ENCODE measurements at regions not wholly inside any gene's neighbourhood (a gene's known extent, or its start where the extent isn't known, plus 50 kb on each side); places are given as distances from the start of the nearest gene placed in this dataset.
"Not testable (repeated sequence)": the region's sequence is repeated elsewhere in the genome, so short reads cannot be mapped to it uniquely, and the experiment has no call there.

- Mint-ChIP-seq H3K27me3 (ENCODE audit: low read depth) (no peaks in the 10 kb centered on the region), H3K4me1 (ENCODE audit: low read depth) (no peaks in the 10 kb centered on the region), H3K9me3 (no peaks in the 10 kb centered on the region), H3K36me3 (ENCODE audit: low read depth) (no peaks in the 10 kb centered on the region), H3K27ac (no peak overlapping the region), H3K4me3 (no peak overlapping the region)
- no peak for DNase-seq (ENCODE audit: low spot score)
Measured at GRCh38 chr2:219737270-219737691, 109.9 kb downstream of the SLC4A3 start.

GRCh38 chr2:219739066-219739465 lies 111.6 kb downstream of the SLC4A3 start:
- Mint-ChIP-seq H3K27me3 (ENCODE audit: low read depth) (no peaks in the 10 kb centered on the region), H3K9me3 (no peaks in the 10 kb centered on the region), H3K27ac (no peak overlapping the region), H3K4me1 (ENCODE audit: low read depth) (no peaks in the 10 kb centered on the region), H3K36me3 (ENCODE audit: low read depth) (no peaks in the 10 kb centered on the region), H3K4me3 (no peak overlapping the region)
- no peak for DNase-seq (ENCODE audit: low spot score)

GRCh38 chr2:219739866-219740440 lies 112.5 kb downstream of the SLC4A3 start:
- no peaks in the 10 kb centered on the region for H3K4me1 Mint-ChIP-seq (ENCODE audit: low read depth)
- H3K4me3 Mint-ChIP-seq = no peak overlapping the region

GRCh38 chr2:219743548-219743947 lies 116.1 kb downstream of the SLC4A3 start:
- H3K9me3 Mint-ChIP-seq = no peaks in the 10 kb centered on the region
- H3K27ac Mint-ChIP-seq = no peak overlapping the region
- H3K4me3 Mint-ChIP-seq = no peak overlapping the region
- H3K4me1 Mint-ChIP-seq (ENCODE audit: low read depth) = no peaks in the 10 kb centered on the region
- H3K27me3 Mint-ChIP-seq (ENCODE audit: low read depth) = no peaks in the 10 kb centered on the region
- no peak for DNase-seq (ENCODE audit: low spot score)
- no peaks in the 10 kb centered on the region for H3K36me3 Mint-ChIP-seq (ENCODE audit: low read depth)

More at GRCh38 chr2:219739866-219740440, 112.5 kb downstream of the SLC4A3 start:
- Mint-ChIP-seq H3K27me3 (ENCODE audit: low read depth) (no peaks in the 10 kb centered on the region), H3K9me3 (no peaks in the 10 kb centered on the region), H3K36me3 (ENCODE audit: low read depth) (no peaks in the 10 kb centered on the region), H3K27ac (no peak overlapping the region)
- DNase-seq (ENCODE audit: low spot score) = no peak

- Mint-ChIP-seq H3K4me3 (no peak overlapping the region), H3K27ac (no peak overlapping the region), H3K27me3 (ENCODE audit: low read depth) (no peaks in the 10 kb centered on the region), H3K9me3 (no peaks in the 10 kb centered on the region), H3K4me1 (ENCODE audit: low read depth) (no peaks in the 10 kb centered on the region), H3K36me3 (ENCODE audit: low read depth) (no peaks in the 10 kb centered on the region)
- DNase-seq (ENCODE audit: low spot score) = no peak
Measured at GRCh38 chr2:219744066-219744465, 116.6 kb downstream of the SLC4A3 start.

- no peak overlapping the region for H3K27ac Mint-ChIP-seq
- H3K4me3 Mint-ChIP-seq = no peak overlapping the region
- DNase-seq (ENCODE audit: low spot score) = no peak
- H3K9me3 Mint-ChIP-seq = no peaks in the 10 kb centered on the region
- no peaks in the 10 kb centered on the region for H3K4me1 Mint-ChIP-seq (ENCODE audit: low read depth)
- no peaks in the 10 kb centered on the region for H3K27me3 Mint-ChIP-seq (ENCODE audit: low read depth)
- no peaks in the 10 kb centered on the region for H3K36me3 Mint-ChIP-seq (ENCODE audit: low read depth)
Measured at GRCh38 chr2:219744600-219744999, 117.2 kb downstream of the SLC4A3 start.

GRCh38 chr2:219747637-219748036 lies 120.2 kb downstream of the SLC4A3 start:
- no peaks in the 10 kb centered on the region for H3K27me3 Mint-ChIP-seq (ENCODE audit: low read depth)
- no peak for DNase-seq (ENCODE audit: low spot score)
- H3K4me1 Mint-ChIP-seq (ENCODE audit: low read depth) = no peaks in the 10 kb centered on the region
- no peaks in the 10 kb centered on the region for H3K36me3 Mint-ChIP-seq (ENCODE audit: low read depth)
- H3K9me3 Mint-ChIP-seq = no peaks in the 10 kb centered on the region
- no peak overlapping the region for H3K4me3 Mint-ChIP-seq
- H3K27ac Mint-ChIP-seq = no peak overlapping the region

- no peaks in the 10 kb centered on the region for H3K9me3 Mint-ChIP-seq
Measured at GRCh38 chr2:219748671-219749570, 121.5 kb downstream of the SLC4A3 start.

GRCh38 chr2:219751121-219751520 lies 123.7 kb downstream of the SLC4A3 start:
- H3K4me1 Mint-ChIP-seq (ENCODE audit: low read depth); H3K9me3 Mint-ChIP-seq; H3K4me3 Mint-ChIP-seq; DNase-seq (ENCODE audit: low spot score); H3K36me3 Mint-ChIP-seq (ENCODE audit: low read depth); H3K27ac Mint-ChIP-seq; H3K27me3 Mint-ChIP-seq (ENCODE audit: low read depth): not testable (repeated sequence)

More at GRCh38 chr2:219748671-219749570, 121.5 kb downstream of the SLC4A3 start:
- Mint-ChIP-seq H3K27me3 (ENCODE audit: low read depth) (no peaks in the 10 kb centered on the region), H3K36me3 (ENCODE audit: low read depth) (no peaks in the 10 kb centered on the region), H3K27ac (no peak overlapping the region), H3K4me1 (ENCODE audit: low read depth) (no peaks in the 10 kb centered on the region), H3K4me3 (no peak overlapping the region)
- DNase-seq (ENCODE audit: low spot score) = no peak

- H3K27ac Mint-ChIP-seq = no peak overlapping the region
- H3K27me3 Mint-ChIP-seq (ENCODE audit: low read depth) = no peaks in the 10 kb centered on the region
- H3K36me3 Mint-ChIP-seq (ENCODE audit: low read depth) = no peaks in the 10 kb centered on the region
- H3K4me3 Mint-ChIP-seq = no peak overlapping the region
- no peak for DNase-seq (ENCODE audit: low spot score)
- peaks cover 8% of the 10 kb centered on the region for H3K9me3 Mint-ChIP-seq
- no peaks in the 10 kb centered on the region for H3K4me1 Mint-ChIP-seq (ENCODE audit: low read depth)
Measured at GRCh38 chr2:219752726-219753125, 125.3 kb downstream of the SLC4A3 start.

GRCh38 chr2:219758907-219759680 lies 131.7 kb downstream of the SLC4A3 start:
- Mint-ChIP-seq H3K9me3 (peaks cover 8% of the 10 kb centered on the region), H3K4me1 (ENCODE audit: low read depth) (no peaks in the 10 kb centered on the region), H3K4me3 (no peak overlapping the region), H3K27me3 (ENCODE audit: low read depth) (no peaks in the 10 kb centered on the region), H3K27ac (no peak overlapping the region), H3K36me3 (ENCODE audit: low read depth) (no peaks in the 10 kb centered on the region)
- no peak for DNase-seq (ENCODE audit: low spot score)

GRCh38 chr2:219759801-219760200 lies 132.4 kb downstream of the SLC4A3 start:
- H3K36me3 Mint-ChIP-seq (ENCODE audit: low read depth) = no peaks in the 10 kb centered on the region
- H3K9me3 Mint-ChIP-seq = peaks cover 8% of the 10 kb centered on the region
- no peak overlapping the region for H3K4me3 Mint-ChIP-seq
- DNase-seq (ENCODE audit: low spot score) = no peak
- no peaks in the 10 kb centered on the region for H3K4me1 Mint-ChIP-seq (ENCODE audit: low read depth)
- H3K27ac Mint-ChIP-seq = no peak overlapping the region
- H3K27me3 Mint-ChIP-seq (ENCODE audit: low read depth) = no peaks in the 10 kb centered on the region

GRCh38 chr2:219765231-219765911 lies 137.9 kb downstream of the SLC4A3 start:
- no peak for DNase-seq (ENCODE audit: low spot score)
- Mint-ChIP-seq H3K27ac (no peak overlapping the region), H3K9me3 (no peaks in the 10 kb centered on the region), H3K27me3 (ENCODE audit: low read depth) (no peaks in the 10 kb centered on the region), H3K4me1 (ENCODE audit: low read depth) (no peaks in the 10 kb centered on the region), H3K4me3 (no peak overlapping the region), H3K36me3 (ENCODE audit: low read depth) (no peaks in the 10 kb centered on the region)

Data from T-helper 2 cell treated with Interferon-gamma antibody and Interleukin-4, amounts not matched to agents 5 μg/mL and 100 μg/mL, for 36 hours (primary cell).